Esophagus mucosa (tissue), 1 donor: ENCODE measurements at regions not wholly inside any gene's neighbourhood (a gene's known extent, or its start where the extent isn't known, plus 50 kb on each side); places are given as distances from the start of the nearest gene placed in this dataset.
"Not testable (repeated sequence)": the region's sequence is repeated elsewhere in the genome, so short reads cannot be mapped to it uniquely, and the experiment has no call there.

ENCODE experiments used
- ATAC-seq: fragments of 200-7000 bp; cut with Tn5 transposase; one replicate; pipeline ENCODE4 v1.9.1; 2020
- donor health status: DM: yes; HTN: yes; CAD: no.

DNA sequence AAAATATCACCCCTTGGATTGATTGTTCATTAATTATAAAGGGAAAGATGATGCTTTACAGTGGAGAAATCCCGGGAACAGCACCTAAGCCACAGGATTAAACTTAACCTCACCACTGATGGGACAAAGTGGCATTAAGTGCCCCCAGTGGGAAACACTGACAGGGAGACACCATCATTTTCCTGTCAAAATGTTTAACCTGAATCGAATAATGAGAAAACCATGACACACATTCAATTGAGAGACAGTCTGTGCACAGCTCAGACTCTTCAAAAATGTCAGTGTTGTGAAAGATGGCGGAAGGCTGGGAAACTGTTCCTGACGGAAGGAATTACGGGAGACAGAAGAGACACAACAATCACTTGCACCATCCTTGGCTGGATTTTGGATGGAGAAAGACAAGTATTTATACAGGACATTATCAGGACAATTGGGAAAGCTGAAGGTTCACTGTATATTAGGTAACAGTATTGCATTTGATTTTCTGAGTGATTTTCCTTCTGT is 111.8 kb upstream of the ASB18 start:
- ATAC-seq, result no peak

DNA sequence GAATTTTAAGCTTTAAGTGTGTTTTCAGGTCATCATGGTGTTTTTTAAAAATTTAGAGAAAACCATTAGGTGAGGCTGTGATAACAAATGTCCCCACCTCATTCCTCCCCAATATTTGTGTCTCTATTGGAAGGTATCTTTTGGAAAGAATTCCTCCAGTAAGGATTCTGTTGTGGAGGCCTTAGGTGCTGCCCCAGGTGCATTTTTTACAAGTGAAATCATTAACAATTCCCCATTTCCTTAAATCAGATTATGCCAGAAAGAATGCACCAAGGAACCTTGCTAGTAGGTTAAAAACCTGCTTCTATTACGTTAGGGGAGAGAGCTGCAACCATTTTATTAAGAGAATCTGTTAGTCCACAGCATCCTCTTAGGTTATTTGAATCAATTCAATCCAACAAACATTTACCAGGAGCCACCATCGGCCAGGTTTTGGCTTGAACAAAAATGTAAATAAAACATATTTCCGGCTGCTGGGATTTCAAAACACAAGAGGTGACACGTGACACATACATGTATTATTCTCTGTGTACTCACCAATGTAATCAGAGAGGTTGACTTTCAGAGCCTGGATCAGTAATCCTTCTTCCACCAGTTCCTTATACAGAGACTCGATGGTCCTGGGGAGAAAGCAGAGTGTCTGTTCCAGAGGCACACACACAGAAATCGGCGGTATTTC is 112.5 kb upstream of the ASB18 start:
- ATAC-seq, result no peak

DNA sequence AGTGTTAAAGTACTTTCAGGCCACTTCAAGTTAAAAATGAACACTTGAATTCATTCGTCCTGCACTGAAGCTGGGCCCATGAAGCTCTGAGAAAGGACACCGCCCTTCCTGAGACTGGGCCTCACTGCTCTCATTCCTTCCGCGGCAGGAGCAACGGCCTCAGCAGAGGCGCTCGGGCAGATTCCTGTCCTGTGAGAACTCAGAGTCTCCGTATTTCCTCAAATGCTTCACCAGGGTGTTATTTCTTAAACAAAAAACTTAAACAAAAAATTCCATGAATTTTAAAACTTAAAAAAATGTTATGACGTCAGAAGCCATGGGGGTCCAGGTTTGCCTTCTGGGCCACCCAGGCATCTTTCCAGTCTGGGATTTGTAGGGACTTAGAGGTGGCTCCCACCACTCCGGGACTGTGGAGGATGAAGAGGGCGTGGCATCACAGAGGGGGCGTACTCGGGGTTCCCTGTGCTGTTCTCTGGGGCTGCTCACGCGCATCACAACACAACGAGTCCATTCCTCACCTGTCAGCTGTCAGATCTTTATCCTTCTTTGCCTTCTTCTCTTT is 115.9 kb upstream of the ASB18 start:
- ATAC-seq, result no peak

DNA sequence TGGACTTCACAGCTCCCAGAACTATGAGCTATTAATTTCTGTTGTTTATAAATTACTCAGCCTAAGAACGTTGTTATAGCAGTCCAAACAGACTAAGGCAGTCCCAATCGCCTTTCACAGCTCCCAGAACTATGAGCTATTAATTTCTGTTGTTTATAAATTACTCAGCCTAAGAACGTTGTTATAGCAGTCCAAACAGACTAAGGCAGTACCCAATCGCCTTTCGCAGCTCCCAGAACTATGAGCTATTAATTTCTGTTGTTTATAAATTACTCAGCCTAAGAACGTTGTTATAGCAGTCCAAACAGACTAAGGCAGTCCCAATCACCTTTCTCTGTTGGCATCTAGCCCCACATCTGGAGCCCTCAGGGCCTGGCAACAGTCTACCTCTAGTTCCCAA is 117.0 kb upstream of the ASB18 start:
- ATAC-seq, result not testable (repeated sequence)

DNA sequence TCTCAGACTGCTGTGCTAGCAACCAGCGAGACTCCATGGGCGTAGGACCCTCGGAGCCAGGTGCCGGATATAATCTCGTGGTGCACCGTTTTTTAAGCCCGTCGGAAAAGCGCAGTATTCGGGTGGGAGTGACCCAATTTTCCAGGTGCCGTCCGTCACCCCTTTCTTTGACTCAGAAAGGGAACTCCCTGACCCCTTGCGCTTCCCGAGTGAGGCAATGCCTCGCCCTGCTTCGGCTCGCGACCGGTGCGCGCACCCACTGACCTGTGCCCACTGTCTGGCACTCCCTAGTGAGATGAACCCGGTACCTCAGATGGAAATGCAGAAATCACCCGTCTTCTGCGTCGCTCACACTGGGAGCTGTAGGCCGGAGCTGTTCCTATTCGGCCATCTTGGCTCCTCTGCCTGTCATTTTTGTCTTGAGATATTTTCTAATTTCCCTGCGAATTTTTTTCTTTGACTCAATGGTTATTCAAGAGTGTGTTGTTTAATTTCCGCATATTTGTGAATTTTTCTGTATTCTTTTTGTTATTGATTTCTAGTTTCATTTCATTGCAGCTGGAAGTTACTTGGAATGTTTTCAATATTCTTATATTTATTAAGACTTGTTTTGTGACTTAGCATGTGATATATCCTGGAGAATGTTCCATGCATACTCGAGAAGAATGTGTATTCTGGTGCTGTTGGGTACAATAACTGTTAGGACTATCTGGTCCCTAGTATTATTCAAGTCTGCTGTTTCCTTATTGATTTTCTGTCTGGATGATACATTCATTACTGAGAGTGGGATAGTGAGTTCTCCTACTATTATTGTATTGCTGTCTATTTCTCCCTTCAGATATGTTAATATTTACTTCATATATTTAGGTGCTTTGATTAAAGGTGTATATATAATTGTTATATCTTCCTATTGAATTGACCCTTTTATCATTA is 125.3 kb upstream of the ASB18 start:
- not testable (repeated sequence) for ATAC-seq

DNA sequence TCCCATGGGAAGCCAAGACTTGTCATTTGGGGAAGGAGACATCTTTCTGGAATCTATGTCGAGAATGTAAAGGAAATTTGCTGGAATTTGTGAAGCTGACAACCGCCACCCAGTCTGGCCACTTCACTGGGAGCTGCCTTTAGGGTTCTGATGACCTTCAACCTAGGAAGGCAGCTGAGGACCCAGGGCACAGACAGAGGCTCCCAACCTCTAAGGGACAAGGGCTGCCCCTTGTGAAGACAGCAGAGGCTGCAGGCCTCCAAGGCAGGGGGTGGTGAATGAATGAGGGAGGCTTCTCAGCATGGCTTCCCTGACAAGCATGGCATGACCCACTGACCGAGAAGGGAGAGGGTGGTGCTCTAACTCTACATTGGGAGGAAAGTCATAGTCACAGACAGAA is 128.9 kb upstream of the ASB18 start:
- ATAC-seq, result no peak

DNA sequence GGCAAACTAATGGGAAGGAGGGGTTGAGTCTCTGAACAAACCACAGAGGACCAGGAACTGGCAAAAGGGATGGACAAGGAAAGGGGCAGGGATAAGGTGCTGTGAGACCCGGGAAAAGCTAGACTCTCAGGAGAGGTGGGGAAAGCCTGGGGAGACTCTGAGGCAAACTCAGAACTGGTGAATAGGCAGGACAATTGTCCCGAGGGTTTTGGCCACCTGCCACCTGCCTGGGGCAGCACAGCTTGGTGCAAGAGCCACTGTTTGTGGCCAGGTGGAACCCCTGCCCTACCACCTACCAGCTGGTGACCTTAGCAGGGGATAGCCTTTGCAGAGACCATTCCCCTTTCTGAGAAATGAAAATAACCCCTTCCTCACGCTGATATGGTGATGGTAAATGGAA is 129.4 kb upstream of the ASB18 start:
- no peak for ATAC-seq

DNA sequence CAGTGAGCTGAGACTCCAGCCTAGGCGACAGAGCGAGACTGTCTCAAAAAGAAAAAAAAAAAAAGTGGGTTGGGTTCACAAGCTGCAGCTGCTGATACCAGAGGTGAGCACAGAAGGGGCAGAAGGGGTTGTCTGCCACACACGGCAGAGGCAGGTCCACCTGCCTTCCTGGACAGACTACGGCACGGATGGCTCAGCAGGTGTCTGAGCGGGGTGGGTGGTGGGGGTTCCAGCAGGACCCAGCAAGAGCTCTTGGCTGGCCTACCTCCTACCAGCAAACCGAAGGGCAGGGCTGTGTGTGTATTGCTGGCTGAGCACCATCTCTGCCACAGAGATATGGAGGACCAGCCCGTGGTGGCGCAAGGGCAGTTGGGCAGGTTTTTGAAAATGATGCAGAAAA is 130.4 kb upstream of the ASB18 start:
- no peak for ATAC-seq

DNA sequence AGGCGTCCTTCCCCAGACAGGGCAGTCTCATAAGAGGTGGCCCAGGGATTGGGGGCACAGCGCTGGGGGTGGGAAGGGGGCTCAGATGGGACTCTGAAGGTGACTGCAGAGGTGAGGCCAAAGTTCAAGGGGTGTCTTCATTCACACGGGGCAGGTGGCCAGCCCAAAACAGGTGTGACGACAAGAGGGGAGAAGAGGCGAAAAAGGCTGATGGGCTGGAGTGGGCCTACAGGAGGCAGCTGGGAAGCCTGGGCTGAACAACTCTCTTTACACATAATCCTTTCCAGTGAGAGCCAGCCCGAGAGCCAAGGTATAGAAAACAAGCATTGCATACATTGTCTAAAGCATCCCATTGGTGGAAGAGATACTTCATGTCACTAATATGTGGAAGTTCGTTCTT is 130.9 kb upstream of the ASB18 start:
- ATAC-seq, result no peak

DNA sequence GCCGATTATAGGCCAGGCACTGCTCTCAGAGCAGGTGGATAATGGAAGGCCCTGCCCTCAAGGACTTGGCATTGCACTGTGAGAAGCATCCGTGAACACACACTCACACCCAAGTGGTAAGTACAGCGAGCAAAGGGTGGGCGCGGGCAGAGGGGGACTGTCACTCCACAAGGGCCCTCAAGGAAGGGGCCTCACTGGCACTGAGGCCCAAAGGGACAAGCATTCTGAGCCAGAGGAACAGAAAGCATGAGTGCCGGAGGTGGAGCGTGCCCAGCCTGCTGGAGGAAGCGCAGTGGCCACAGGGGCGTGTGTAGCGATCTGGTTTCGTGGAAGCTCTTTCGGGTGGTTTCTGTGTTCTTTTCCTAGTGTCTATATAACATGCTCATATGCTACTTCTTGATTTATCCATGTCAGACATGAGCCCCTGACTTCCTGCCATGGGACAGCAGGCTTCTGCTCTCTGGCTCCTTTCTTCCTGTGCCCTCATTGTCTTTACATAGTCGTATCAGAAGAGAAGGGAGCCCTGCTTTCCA is 132.7 kb upstream of the ASB18 start:
- no peak for ATAC-seq

DNA sequence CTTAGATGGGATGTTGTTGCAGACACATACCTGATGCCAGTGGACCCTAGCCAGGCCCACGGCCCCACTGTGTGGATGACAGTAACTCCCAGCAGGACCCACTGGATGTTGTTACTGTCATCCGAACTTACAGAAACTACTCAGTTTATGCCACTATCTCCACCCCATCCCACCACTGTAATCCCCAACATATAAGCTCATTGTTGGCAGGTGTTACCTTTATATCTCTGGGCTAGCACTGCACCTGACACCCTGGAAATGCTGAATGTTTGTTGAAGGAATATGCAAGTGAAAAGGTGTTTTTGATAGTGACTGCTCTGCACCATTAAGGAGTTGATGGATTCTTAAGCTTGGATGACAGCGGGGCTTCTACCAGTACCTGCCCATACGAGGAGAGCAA is 133.5 kb upstream of the ASB18 start:
- no peak for ATAC-seq

DNA sequence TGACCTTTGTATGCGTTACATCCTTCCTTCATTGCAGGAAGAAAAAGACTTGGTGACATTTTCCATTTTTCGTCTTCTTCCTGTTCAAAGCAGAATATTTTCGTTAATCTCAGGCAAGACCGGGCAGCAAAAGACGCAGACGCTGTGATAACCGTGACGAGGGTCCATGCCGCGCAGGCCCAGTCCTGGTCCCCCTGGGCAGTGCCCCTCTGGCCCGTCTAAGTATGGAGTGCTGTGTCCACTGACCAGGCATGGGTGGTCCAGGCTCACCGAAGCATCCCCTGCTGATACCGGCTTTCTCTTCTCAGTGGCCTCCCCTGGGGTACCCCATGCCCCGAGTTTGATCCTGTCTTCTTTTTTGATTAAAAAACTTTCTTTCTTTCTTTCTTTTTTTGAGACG is 135.2 kb upstream of the ASB18 start:
- no peak for ATAC-seq

DNA sequence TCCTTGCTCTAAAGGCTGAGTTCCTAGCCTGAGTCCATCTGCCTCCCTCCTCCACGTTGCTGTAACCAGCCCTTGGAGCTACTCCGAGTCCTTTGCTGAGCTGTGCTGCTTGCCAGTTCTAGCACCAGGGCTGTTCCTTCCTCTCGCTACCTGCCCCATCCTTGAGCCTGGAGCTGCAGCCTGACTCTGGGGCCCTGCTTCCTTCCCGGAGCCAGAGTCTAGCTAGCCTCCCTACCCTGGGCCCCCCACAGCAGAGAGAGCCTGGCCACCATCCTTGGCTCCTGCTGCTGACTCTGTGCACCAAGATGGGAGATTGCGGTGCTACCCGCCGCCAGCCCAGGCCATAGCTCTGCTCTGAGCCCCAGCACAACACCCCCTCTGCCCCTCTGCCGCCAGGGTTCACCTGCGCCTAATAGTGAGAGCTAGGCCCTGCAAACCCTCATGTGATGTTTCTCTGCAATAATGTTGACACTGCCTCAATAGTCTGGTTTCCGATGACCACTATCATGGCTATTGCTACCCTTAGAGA is 135.9 kb upstream of the ASB18 start:
- no peak for ATAC-seq

DNA sequence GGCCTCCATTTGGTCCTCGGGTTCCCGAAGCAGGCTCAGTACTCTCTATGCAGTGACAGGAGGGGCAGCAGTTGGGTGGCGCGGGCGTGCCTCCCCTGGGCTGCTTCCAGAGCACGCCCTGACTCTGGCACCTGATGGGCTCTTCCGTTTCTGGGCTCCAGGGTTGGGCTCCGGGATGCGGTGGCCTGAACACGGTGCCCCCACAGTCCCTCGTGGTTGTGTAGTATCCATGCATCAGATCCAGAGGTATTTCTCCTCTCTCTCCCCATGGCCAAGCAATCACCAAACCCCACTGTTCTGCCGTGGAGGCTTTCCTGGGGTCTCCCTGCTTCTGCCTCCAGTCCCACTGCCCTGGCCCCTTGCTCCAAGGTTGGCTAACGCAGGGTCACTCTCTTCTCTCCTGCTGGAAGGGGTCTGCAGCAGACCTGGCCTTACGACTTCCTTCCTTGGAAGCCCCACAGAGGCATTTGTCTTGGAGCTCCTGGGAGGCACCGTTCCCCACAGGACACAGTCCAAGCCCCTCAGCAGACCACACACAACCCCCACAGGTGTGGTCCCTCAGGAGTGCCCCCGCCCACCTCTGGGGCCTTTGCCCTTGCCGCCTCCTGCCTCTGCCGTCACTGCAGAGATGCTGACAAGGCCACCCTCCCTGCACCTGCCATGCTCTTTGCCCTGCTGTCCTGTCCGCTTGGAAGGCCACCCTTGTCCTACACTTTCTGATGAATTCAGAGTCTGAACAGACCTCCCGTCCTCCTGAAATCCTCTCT is 136.6 kb upstream of the ASB18 start:
- no peak for ATAC-seq

DNA sequence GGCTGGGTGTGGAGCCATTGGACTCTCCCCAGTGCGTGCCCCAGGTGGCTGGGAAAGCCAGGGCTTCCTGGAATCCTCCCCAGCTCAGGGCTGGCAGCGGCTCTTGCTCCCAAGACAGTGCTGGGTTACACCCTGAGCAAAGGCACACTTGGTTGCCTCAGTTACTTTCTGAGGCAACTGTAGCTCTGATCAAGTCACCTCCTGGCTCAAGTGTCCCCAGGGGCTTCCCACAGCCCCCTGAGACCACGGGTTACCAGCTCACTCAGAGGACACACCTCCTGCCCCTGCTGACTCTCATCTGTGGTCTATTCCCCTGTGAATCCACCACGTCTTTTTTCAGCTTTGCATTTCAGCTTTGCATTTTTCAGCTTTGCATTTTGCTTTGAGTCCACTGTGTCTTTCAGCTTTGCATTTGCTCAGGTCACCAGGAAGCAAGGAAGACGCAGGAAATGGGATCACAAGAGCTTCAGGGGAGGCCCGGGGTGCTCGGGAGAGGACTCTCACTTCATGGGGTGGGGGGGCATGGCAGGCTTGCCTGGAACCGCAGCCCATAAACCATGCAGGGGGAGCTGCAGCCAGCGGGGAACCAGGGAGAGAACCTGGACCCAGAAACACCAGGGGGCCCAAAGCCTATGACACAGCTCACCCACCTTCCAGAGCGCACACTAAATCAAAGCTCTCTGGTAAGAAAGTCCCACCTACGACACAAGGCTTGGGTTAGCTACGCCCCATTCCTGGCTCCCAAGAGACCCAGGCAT is 138.0 kb upstream of the ASB18 start:
- ATAC-seq, result no peak

DNA sequence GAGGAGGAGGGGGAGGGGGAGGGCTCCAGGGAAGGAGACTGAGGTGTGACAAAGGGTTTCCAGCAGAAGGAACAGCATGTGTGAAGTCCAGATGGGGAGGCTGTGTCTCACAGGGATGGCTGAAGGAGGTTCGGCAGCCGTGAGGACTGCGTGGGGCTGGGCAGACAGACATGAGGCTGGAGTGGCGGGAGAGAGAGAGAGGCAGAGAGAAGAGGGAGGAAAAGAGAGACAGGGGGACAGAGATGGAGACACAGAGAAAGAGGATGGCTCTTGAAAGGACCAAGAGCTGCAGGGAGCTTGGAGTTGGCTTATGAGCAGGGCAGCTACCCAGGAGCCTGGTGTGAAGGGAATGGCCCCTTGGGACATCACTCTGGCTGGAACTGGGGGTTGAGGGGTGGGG is 138.9 kb upstream of the ASB18 start:
- no peak for ATAC-seq

DNA sequence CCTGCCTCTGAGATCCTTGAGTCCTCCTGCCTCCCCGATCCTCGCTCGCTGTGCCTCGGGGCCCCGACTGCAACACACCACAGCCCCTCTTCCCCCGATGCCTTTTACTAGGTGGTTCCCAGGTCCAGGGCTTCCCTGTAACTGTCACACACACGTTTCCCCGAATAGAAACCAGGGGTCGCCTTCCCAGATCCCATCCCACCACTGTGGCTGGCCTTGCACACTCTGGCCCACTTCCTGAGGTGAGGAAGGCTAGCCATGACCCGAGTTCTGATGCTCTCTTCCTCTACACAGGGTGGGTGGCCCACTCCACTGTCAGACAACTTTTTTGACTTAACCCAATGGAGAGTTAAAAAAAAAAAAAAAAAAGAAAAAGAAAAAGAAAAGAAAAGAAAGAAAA is 139.6 kb upstream of the ASB18 start:
- no peak for ATAC-seq

DNA sequence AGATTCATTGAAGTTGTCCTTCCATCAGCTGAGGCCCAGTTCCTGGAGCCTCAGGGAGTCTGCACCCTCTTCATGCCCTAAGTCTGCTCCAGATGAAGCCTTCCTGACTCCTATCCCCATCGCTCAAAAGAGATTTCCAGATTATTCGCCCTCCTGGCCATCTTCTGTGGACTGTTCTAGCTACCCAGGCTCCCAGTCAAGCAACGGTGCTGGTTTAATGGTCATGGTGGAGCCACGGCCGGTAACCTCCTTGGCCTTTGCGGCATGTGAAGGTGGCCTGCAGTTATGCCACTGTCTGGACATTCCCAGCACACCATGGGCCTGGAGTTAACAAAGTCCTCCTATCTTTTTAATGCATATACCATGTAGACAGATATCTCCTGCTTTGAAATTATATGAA is 140.1 kb upstream of the ASB18 start:
- ATAC-seq, result no peak

DNA sequence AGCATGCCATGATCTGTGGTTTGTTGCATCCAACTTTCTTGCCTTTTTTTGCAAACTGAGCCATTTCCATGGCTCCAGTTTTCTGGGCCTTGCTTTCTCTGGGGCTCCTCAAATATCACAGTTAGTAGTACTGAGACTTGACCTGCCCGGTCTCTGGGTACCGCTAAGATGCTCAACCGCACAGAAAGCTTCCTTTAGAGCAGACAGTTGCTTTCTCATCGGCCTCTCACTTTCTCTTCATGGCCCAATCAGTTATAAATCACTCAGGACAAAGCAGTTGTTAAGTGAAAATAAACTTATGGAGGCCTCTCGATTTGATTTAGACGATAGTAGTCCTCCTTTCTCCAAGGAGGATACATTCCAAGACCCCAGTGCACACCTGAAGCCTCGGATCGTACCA is 141.2 kb upstream of the ASB18 start:
- no peak for ATAC-seq

DNA sequence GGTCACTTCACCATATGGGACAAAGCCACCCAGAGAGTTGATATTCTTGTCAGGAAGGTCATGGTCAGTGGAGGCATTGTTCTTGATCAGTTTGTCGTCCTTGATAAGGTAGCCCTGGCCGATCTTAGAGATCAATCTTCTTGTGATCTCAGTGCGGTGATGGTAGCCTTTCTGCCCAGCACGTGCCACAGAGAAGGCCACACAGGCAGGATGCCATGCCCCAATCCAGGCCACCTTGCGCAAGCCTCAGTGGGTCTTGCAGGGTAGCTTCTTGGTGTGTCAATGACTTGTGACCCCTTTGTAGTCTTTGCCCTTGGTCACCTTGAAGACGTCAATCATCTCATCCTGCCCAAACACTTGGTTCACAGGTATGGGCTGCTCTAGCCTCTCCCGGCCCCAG is 143.9 kb upstream of the ASB18 start:
- no peak for ATAC-seq

DNA sequence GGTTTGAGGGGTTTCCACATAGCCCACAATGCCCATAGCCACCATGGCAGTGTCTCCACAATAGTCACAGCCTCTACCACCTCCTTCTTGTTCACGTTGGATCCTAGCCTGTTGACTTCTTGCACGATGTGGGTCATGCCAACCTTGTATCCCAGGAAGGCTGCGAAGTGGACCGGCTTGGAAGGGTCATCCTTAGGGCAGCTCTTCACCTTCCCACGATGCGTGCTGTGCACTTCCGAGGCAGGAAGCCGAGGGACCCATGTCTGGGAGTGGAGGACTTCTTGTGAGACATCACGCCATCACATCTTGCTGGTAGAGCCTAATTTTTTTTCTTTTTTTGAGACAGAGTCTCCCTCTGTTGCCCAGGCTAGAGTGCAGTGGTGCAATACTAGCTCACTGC is 144.6 kb upstream of the ASB18 start:
- no peak for ATAC-seq
